H9 (cell line): ENCODE measurements at regions not wholly inside any gene's neighbourhood (a gene's known extent, or its start where the extent isn't known, plus 50 kb on each side); places are given as distances from the start of the nearest gene placed in this dataset.

Source experiments
- DNase-seq: peaks from one replicate; pipeline ENCODE4 v3.0.0-alpha.2; 2017
- H2AFZ ChIP-seq: one replicate; pipeline ENCODE4 v1.6.1; 2013; ENCODE audit warnings: mild to moderate bottlenecking, low read length, control low read depth, moderate library complexity
- H2AK5ac ChIP-seq: 2 replicates; pipeline ENCODE4 v1.6.1; 2013; ENCODE audit warnings: low read length, control low read depth, mixed read lengths; ENCODE audit not compliant: insufficient read length
- H2BK120ac ChIP-seq: one replicate; pipeline ENCODE4 v1.6.1; 2013; ENCODE audit warnings: low read depth, mild to moderate bottlenecking, low read length, control low read depth, inconsistent platforms; ENCODE audit not compliant: poor library complexity, severe bottlenecking
- H2BK12ac ChIP-seq: 2 replicates; pipeline ENCODE4 v1.6.1; 2013; ENCODE audit warnings: low read length, control low read depth, mixed read lengths, low read depth; ENCODE audit not compliant: insufficient read length
- H2BK15ac ChIP-seq: 2 replicates; pipeline ENCODE4 v1.6.1; 2013; ENCODE audit warnings: low read depth, low read length, control low read depth
- H2BK20ac ChIP-seq: one replicate; pipeline ENCODE4 v1.6.1; 2013; ENCODE audit warnings: low read depth, mild to moderate bottlenecking, low read length, control low read depth, inconsistent platforms; ENCODE audit not compliant: poor library complexity, severe bottlenecking
- H2BK5ac ChIP-seq: 2 replicates; pipeline ENCODE4 v1.6.1; 2013; ENCODE audit warnings: low read length, control low read depth, mixed read lengths; ENCODE audit not compliant: insufficient read length
- H3K14ac ChIP-seq: 2 replicates; pipeline ENCODE4 v1.6.1; 2013; ENCODE audit warnings: low read length, control low read depth; ENCODE audit not compliant: insufficient read depth
- H3K18ac ChIP-seq: 2 replicates; pipeline ENCODE4 v1.6.1; 2013; ENCODE audit warnings: low read depth, mild to moderate bottlenecking, mixed read lengths, low read length, control low read depth; ENCODE audit not compliant: insufficient read length
- H3K23ac ChIP-seq: 2 replicates; pipeline ENCODE4 v1.6.1; 2013; ENCODE audit warnings: low read length, control low read depth, mixed read lengths, low read depth; ENCODE audit not compliant: insufficient read length
- H3K23me2 ChIP-seq: 2 replicates; pipeline ENCODE4 v1.6.1; 2013; ENCODE audit warnings: low read depth, mild to moderate bottlenecking, mixed read lengths, low read length, control low read depth; ENCODE audit not compliant: insufficient read length, poor library complexity, severe bottlenecking
- H3K27ac ChIP-seq: 2 replicates; pipeline ENCODE4 v1.5.1; 2013; ENCODE audit warnings: low read length, control low read depth, mixed read lengths, low read depth; ENCODE audit not compliant: insufficient read length
- H3K27me3 ChIP-seq: 2 replicates; pipeline ENCODE4 v1.6.1; 2013; ENCODE audit warnings: low read length, control low read depth, inconsistent platforms; ENCODE audit not compliant: insufficient read depth
- H3K4ac ChIP-seq: 2 replicates; pipeline ENCODE4 v1.6.1; 2013; ENCODE audit warnings: low read depth, mild to moderate bottlenecking, control low read depth, inconsistent platforms, low read length, moderate library complexity
- H3K4me1 ChIP-seq: 2 replicates; pipeline ENCODE4 v1.6.1; 2013; ENCODE audit warnings: low read length, control low read depth, inconsistent platforms; ENCODE audit not compliant: insufficient read depth
- H3K4me2 ChIP-seq: 2 replicates; pipeline ENCODE4 v1.6.1; 2013; ENCODE audit warnings: low read length, control low read depth, mixed read lengths; ENCODE audit not compliant: insufficient read length, insufficient read depth
- H3K56ac ChIP-seq: 2 replicates; pipeline ENCODE4 v1.6.1; 2013; ENCODE audit warnings: low read depth, mild to moderate bottlenecking, mixed read lengths, low read length, control low read depth; ENCODE audit not compliant: insufficient read length
- H3K79me1 ChIP-seq: 2 replicates; pipeline ENCODE4 v1.6.1; 2013; ENCODE audit warnings: low read depth, mild to moderate bottlenecking, moderate library complexity, low read length, control low read depth, inconsistent platforms; ENCODE audit not compliant: insufficient read depth, poor library complexity, severe bottlenecking
- H3K79me2 ChIP-seq: 2 replicates; pipeline ENCODE4 v1.6.1; 2013; ENCODE audit warnings: low read length, control low read depth, inconsistent platforms; ENCODE audit not compliant: insufficient read depth
- H3K9ac ChIP-seq: 2 replicates; pipeline ENCODE4 v1.6.1; 2013; ENCODE audit warnings: low read length, control low read depth, mixed read lengths; ENCODE audit not compliant: insufficient read length; ENCODE audit errors: extremely low read depth
- H3K9me3 ChIP-seq: one replicate; pipeline ENCODE4 v1.6.1; 2013; ENCODE audit warnings: low read depth, low read length, inconsistent platforms; ENCODE audit not compliant: control insufficient read depth
- H3T11ph ChIP-seq: one replicate; pipeline ENCODE4 v1.6.1; 2013; ENCODE audit warnings: mild to moderate bottlenecking, low read length, control low read depth, inconsistent platforms
- H4K20me1 ChIP-seq: one replicate; pipeline ENCODE4 v1.6.1; 2013; ENCODE audit not compliant: control insufficient read depth, insufficient read length, insufficient read depth
- H4K5ac ChIP-seq: 2 replicates; pipeline ENCODE4 v1.6.1; 2013; ENCODE audit warnings: low read depth, mild to moderate bottlenecking, mixed read lengths, low read length, control low read depth; ENCODE audit not compliant: insufficient read length
- H4K8ac ChIP-seq: replicated peaks from 2 replicates; pipeline ENCODE4 v1.6.1; 2013; ENCODE audit warnings: low read length, control low read depth, mixed read lengths, low read depth; ENCODE audit not compliant: insufficient read length
- H4K91ac ChIP-seq: 2 replicates; pipeline ENCODE4 v1.6.1; 2013; ENCODE audit warnings: low read depth, mild to moderate bottlenecking, moderate library complexity, mixed read lengths, low read length, control low read depth; ENCODE audit not compliant: insufficient read length
- H3K27ac Mint-ChIP-seq, 3 experiments: 2 replicates in 2 of 3; 3 replicates in 1 of 3; pipeline ENCODE4 v1.8.0; 2020 to 2021; ENCODE audit warnings: mixed read lengths in 3 of 3, mild to moderate bottlenecking in 1 of 3, moderate library complexity in 1 of 3
- H3K27me3 Mint-ChIP-seq: 2 replicates; pipeline ENCODE4 v1.8.0; 2021; ENCODE audit warnings: low read depth, mild to moderate bottlenecking, moderate library complexity, mixed read lengths
- H3K36me3 Mint-ChIP-seq, 3 experiments: 2 replicates in 2 of 3; 3 replicates in 1 of 3; pipeline ENCODE4 v1.8.0; 2020 to 2021; ENCODE audit warnings: low read depth in 3 of 3, mixed read lengths in 3 of 3; ENCODE audit not compliant: insufficient read depth in 1 of 3
- H3K4me1 Mint-ChIP-seq, 2 experiments: 2 replicates each; pipeline ENCODE4 v1.8.0; 2020; ENCODE audit warnings: mixed read lengths in 2 of 2
- H3K4me3 Mint-ChIP-seq, 2 experiments: 2 replicates in 1 of 2; 3 replicates in 1 of 2; pipeline ENCODE4 v1.8.0; 2020 to 2021; ENCODE audit warnings: mild to moderate bottlenecking in 2 of 2, mixed read lengths in 2 of 2, moderate library complexity in 1 of 2
- H3K9me3 Mint-ChIP-seq, 2 experiments: 2 replicates in 1 of 2; 3 replicates in 1 of 2; pipeline ENCODE4 v1.8.0; 2020; ENCODE audit warnings: mild to moderate bottlenecking in 2 of 2, mixed read lengths in 2 of 2, moderate library complexity in 1 of 2
- WGBS: extraction: QIAGEN DNeasy Blood & Tissue Kit; methylation state at CpG from one replicate; pipeline ENCODE4 v1.1.7; 2013; ENCODE audit warnings: missing lambda C conversion rate, low lambda C conversion rate, mixed read lengths; ENCODE audit not compliant: insufficient read length; ENCODE audit errors: extremely low coverage; 5-methylcytosine and 5-hydroxymethylcytosine counted together
- TF ChIP-seq, protein P1 (sequence below): fragments of 200-600 bp; sonication (generic); conservative IDR thresholded peaks from 3 replicates; pipeline ENCODE4 v1.8.0; 2021; ENCODE audit warnings: antibody characterized with exemption, mild to moderate bottlenecking

DNA sequence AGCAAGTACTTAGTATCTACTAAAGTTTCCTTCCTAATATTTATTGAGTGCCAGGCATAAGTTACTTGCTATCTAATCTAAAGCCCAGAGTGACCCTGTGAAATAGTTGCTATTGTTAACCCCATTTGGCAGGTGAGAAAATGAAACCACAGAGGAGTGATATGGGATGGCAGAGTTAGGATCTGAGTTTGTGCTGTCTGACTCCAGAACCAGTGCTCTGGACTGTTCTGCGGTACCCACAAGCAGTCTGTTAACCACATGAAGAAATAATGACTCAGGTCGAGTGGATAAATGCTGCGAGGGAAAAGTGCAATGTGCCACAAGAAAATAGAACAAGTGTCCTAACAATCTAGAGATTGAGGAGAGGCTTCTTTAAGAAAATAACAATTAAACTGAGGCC lies 60.7 kb upstream of the GZMB start:
- no peak overlapping the region for H3K14ac ChIP-seq
- no peak overlapping the region for H3K27ac Mint-ChIP-seq
- no peak overlapping the region for H4K5ac ChIP-seq
- DNase-seq = no peak
- H3K4ac ChIP-seq = no peak overlapping the region
- no peak overlapping the region for H2AFZ ChIP-seq
- no peak overlapping the region for H3K4me2 ChIP-seq
- H3K56ac ChIP-seq = no peak overlapping the region
- H3K27me3 ChIP-seq = no peaks in the 10 kb centered on the region
- H3K23ac ChIP-seq = no peak overlapping the region
- no peak overlapping the region for H3K27ac ChIP-seq
- TF ChIP-seq, protein P1, sequence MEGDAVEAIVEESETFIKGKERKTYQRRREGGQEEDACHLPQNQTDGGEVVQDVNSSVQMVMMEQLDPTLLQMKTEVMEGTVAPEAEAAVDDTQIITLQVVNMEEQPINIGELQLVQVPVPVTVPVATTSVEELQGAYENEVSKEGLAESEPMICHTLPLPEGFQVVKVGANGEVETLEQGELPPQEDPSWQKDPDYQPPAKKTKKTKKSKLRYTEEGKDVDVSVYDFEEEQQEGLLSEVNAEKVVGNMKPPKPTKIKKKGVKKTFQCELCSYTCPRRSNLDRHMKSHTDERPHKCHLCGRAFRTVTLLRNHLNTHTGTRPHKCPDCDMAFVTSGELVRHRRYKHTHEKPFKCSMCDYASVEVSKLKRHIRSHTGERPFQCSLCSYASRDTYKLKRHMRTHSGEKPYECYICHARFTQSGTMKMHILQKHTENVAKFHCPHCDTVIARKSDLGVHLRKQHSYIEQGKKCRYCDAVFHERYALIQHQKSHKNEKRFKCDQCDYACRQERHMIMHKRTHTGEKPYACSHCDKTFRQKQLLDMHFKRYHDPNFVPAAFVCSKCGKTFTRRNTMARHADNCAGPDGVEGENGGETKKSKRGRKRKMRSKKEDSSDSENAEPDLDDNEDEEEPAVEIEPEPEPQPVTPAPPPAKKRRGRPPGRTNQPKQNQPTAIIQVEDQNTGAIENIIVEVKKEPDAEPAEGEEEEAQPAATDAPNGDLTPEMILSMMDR = no peak
- no peak overlapping the region for H2BK20ac ChIP-seq
- H2BK12ac ChIP-seq = no peak overlapping the region
- H3K9ac ChIP-seq = no peak overlapping the region
- H3K4me1 Mint-ChIP-seq = peaks cover 10 to 13% of the 10 kb centered on the region in 2 experiments; a peak in 3 of 4 replicates
- no peaks in the 10 kb centered on the region for H3K36me3 Mint-ChIP-seq
- H3K18ac ChIP-seq = no peak overlapping the region
- H3K23me2 ChIP-seq = no peaks in the 10 kb centered on the region
- H4K8ac ChIP-seq = no peak overlapping the region
- no peak overlapping the region for H3T11ph ChIP-seq
- H2BK5ac ChIP-seq = no peak overlapping the region
- H3K27me3 Mint-ChIP-seq = no peaks in the 10 kb centered on the region; the same call in 1 of the 2 replicates
- H3K79me1 ChIP-seq = no peaks in the 10 kb centered on the region
- no peaks in the 10 kb centered on the region for H3K9me3 ChIP-seq
- H4K91ac ChIP-seq = no peak overlapping the region
- H3K79me2 ChIP-seq = no peaks in the 10 kb centered on the region
- H3K4me1 ChIP-seq = peaks cover 2% of the 10 kb centered on the region; the same call in 1 of the 2 replicates
- no peak overlapping the region for H2AK5ac ChIP-seq
- no peaks in the 10 kb centered on the region for H4K20me1 ChIP-seq
- no peak overlapping the region for H2BK120ac ChIP-seq
- H3K4me3 Mint-ChIP-seq = no peak overlapping the region
- WGBS = no CpG with 5 or more reads among the region's 3 CpGs
- H3K9me3 Mint-ChIP-seq = no peaks in the 10 kb centered on the region
- H2BK15ac ChIP-seq = no peak overlapping the region
